Keratinocyte (primary cell): ENCODE measurements at regions not wholly inside any gene's neighbourhood (a gene's known extent, or its start where the extent isn't known, plus 50 kb on each side); places are given as distances from the start of the nearest gene placed in this dataset.

Experiments used
- DNase-seq: peaks from one replicate; pipeline ENCODE4 v3.0.0-alpha.2; 2011; ENCODE audit warnings: low read depth, missing footprints, low spot score
- FAIRE-seq: peaks from 2 replicates; lab custom pipeline; 2011; peaks lifted over from hg19 to GRCh38; lab: Jason Lieb, UNC
- H2AFZ ChIP-seq: 2 replicates; pipeline ENCODE4 v1.6.0; 2012; ENCODE audit warnings: low read length, control low read depth, inconsistent platforms; ENCODE audit not compliant: control insufficient read depth
- H3K27ac ChIP-seq: 2 replicates; pipeline ENCODE4 v1.5.1; 2011; ENCODE audit warnings: low read length; ENCODE audit not compliant: control insufficient read depth, insufficient read depth
- H3K27me3 ChIP-seq: 3 replicates; pipeline ENCODE4 v1.6.0; 2011; ENCODE audit warnings: low read length; ENCODE audit not compliant: control insufficient read depth, insufficient read depth; ENCODE audit errors: extremely low read depth
- H3K36me3 ChIP-seq, 2 experiments: 2 replicates in 1 of 2; 3 replicates in 1 of 2; pipeline ENCODE4 v1.5.1; 2011; ENCODE audit warnings: low read length in 2 of 2, mild to moderate bottlenecking in 1 of 2; ENCODE audit not compliant: control insufficient read depth in 2 of 2, insufficient read depth in 2 of 2; ENCODE audit errors: extremely low read depth in 1 of 2
- H3K4me1 ChIP-seq: 3 replicates; pipeline ENCODE4 v1.5.1; 2011; ENCODE audit warnings: low read length; ENCODE audit not compliant: control insufficient read depth, insufficient read depth; ENCODE audit errors: extremely low read depth
- H3K4me2 ChIP-seq: 3 replicates; pipeline ENCODE4 v1.6.0; 2011; ENCODE audit warnings: low read depth, low read length; ENCODE audit not compliant: control insufficient read depth, insufficient read depth; ENCODE audit errors: extremely low read depth
- H3K4me3 ChIP-seq, 3 experiments: fragments of 200-600 bp in 1 of 3; sonication (generic) in 1 of 3; 2 replicates in 2 of 3; 3 replicates in 1 of 3; pipeline ENCODE4 v1.5.1; 2011 to 2016; ENCODE audit warnings: low read length in 3 of 3, mild to moderate bottlenecking in 3 of 3, control low read depth in 2 of 3, inconsistent platforms in 1 of 3, low read depth in 1 of 3, mixed read lengths in 1 of 3, mixed run types in 1 of 3, moderate library complexity in 1 of 3; ENCODE audit not compliant: control insufficient read depth in 2 of 3, insufficient read depth in 2 of 3; ENCODE audit errors: extremely low read depth in 1 of 3
- H3K79me2 ChIP-seq: 2 replicates; pipeline ENCODE4 v1.6.0; 2012; ENCODE audit warnings: low read length; ENCODE audit not compliant: control insufficient read depth, insufficient read depth
- H3K9ac ChIP-seq: 3 replicates; pipeline ENCODE4 v1.6.0; 2011; ENCODE audit warnings: low read length; ENCODE audit not compliant: control insufficient read depth, insufficient read depth; ENCODE audit errors: extremely low read depth
- H3K9me1 ChIP-seq: 3 replicates; pipeline ENCODE4 v1.6.0; 2011; ENCODE audit warnings: low read length; ENCODE audit not compliant: control insufficient read depth, insufficient read depth; ENCODE audit errors: extremely low read depth
- H3K9me3 ChIP-seq: 2 replicates; pipeline ENCODE4 v1.5.1; 2012; ENCODE audit warnings: low read depth, low read length; ENCODE audit not compliant: control insufficient read depth
- H4K20me1 ChIP-seq: 3 replicates; pipeline ENCODE4 v1.6.0; 2011; ENCODE audit warnings: low read length; ENCODE audit not compliant: control insufficient read depth, insufficient read depth; ENCODE audit errors: extremely low read depth
- EZH2 ChIP-seq: IDR thresholded peaks from one replicate; pipeline ENCODE4 v1.6.1; 2012; ENCODE audit warnings: inconsistent platforms, mild to moderate bottlenecking, low read length, moderate library complexity
- dilution Hi-C: fragments of 300-500 bp; cut with MboI; formaldehyde crosslinking; loops from one replicate; pipeline ENCODE4 v1.7.0; 2020; ENCODE audit warnings: low sequenced_read_pairs; ENCODE audit not compliant: extremely low pct_ligation_motif_present
- TF ChIP-seq, protein P1 (sequence below), 3 experiments: IDR thresholded peaks in 1 of 3; conservative IDR thresholded peaks in 1 of 3; optimal IDR thresholded peaks in 1 of 3; 2 replicates in 2 of 3; 3 replicates in 1 of 3; pipeline versions ENCODE3 to v1.5.1; 2011; ENCODE audit warnings: low read length in 3 of 3, mild to moderate bottlenecking in 3 of 3, moderate library complexity in 2 of 3, control low read depth in 1 of 3, inconsistent platforms in 1 of 3; ENCODE audit not compliant: insufficient read depth in 2 of 3; ENCODE audit errors: extremely low read depth in 1 of 3

DNA sequence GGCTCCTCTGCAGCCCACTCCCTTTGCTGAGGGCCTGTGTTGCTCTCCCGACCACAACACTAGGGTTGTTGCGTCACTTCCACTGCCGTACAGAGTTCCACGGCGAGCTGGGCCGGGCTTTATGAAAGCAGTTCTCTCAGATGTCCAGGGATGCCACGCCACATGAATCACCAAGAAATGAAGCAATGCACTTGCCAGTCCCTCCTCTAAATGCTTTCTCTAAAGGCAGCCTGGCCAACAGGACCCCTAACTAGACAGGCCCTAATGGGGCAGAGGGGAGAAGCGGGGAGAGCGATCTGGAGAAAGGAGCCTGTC lies 188.7 kb downstream of the CTTN start:
- Histone ChIP-seq H3K27ac (no peak overlapping the region), H3K79me2 (no peaks in the 10 kb centered on the region)
- dilution Hi-C loops, result no loop called here

DNA sequence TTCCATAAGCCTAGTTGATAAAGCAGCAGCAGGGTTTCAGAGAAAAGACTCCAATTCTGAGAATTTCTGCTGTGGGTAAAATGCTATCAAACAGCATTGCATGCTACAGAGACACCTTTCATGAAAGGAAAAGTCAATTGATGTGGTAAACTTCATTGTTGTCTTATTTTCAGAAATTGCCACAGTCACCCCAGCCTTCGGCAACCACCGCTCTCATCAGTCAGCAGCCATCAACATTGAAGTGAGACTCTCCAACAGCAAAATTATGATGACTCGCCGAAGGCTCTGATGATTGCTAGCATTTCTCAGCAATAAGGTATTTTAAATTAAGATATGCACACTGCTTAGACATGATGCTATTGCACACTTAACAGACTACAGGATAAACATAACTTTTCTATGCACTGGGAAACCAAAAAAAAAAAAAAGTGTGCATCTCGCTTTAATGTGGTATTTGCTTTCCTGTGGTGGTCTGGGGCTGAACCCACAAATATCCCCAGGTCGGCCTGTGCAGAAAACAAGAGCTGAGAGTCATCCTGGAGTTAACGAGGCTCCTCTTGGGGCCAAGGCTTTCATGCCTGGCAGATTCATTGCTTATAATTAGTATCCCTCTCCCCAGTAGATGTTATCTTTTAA lies 192.1 kb downstream of the CTTN start:
- H3K9me1 ChIP-seq, result no peaks in the 10 kb centered on the region
- no peaks in the 10 kb centered on the region for H3K4me1 ChIP-seq
- H4K20me1 ChIP-seq, result no peaks in the 10 kb centered on the region
- H3K9me3 ChIP-seq, result peaks cover 1% of the 10 kb centered on the region
- no peaks in the 10 kb centered on the region for H3K79me2 ChIP-seq
- H3K27ac ChIP-seq, result no peak overlapping the region
- no peak for DNase-seq
- no peak overlapping the region for H3K4me3 ChIP-seq
- no peaks in the 10 kb centered on the region for H3K27me3 ChIP-seq
- TF ChIP-seq, protein P1, sequence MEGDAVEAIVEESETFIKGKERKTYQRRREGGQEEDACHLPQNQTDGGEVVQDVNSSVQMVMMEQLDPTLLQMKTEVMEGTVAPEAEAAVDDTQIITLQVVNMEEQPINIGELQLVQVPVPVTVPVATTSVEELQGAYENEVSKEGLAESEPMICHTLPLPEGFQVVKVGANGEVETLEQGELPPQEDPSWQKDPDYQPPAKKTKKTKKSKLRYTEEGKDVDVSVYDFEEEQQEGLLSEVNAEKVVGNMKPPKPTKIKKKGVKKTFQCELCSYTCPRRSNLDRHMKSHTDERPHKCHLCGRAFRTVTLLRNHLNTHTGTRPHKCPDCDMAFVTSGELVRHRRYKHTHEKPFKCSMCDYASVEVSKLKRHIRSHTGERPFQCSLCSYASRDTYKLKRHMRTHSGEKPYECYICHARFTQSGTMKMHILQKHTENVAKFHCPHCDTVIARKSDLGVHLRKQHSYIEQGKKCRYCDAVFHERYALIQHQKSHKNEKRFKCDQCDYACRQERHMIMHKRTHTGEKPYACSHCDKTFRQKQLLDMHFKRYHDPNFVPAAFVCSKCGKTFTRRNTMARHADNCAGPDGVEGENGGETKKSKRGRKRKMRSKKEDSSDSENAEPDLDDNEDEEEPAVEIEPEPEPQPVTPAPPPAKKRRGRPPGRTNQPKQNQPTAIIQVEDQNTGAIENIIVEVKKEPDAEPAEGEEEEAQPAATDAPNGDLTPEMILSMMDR (optimal IDR thresholded peaks at IDR 0.05 in 1 of 3, IDR thresholded peaks at IDR 0.05 in 1 of 3, conservative IDR thresholded peaks at IDR 0.05 in 1 of 3; ENCODE audit: extremely low read depth in 1 of 3, insufficient read depth in 2 of 3, low read length in 3 of 3), result no peak
- TF ChIP-seq EZH2, result no peak
- H3K4me2 ChIP-seq, result no peak overlapping the region
- FAIRE-seq, result no peak
- no peak overlapping the region for H2AFZ ChIP-seq
- H3K36me3 ChIP-seq, result no peaks in the 10 kb centered on the region
- dilution Hi-C loops, result no loop called here
- H3K9ac ChIP-seq, result no peak overlapping the region

More for the DNA sequence above, 188.7 kb downstream of the CTTN start:
- H3K9me1 ChIP-seq, result no peaks in the 10 kb centered on the region
- H3K36me3 ChIP-seq, result no peaks in the 10 kb centered on the region
- no peak overlapping the region for H3K4me2 ChIP-seq
- no peak overlapping the region for H3K9ac ChIP-seq
- no peaks in the 10 kb centered on the region for H4K20me1 ChIP-seq
- DNase-seq, result no peak
- no peak overlapping the region for H3K4me3 ChIP-seq
- no peak for FAIRE-seq
- no peaks in the 10 kb centered on the region for H3K4me1 ChIP-seq
- H2AFZ ChIP-seq, result no peak overlapping the region
- no peaks in the 10 kb centered on the region for H3K27me3 ChIP-seq
- TF ChIP-seq, protein P1 (optimal IDR thresholded peaks at IDR 0.05 in 1 of 3, IDR thresholded peaks at IDR 0.05 in 1 of 3, conservative IDR thresholded peaks at IDR 0.05 in 1 of 3; ENCODE audit: extremely low read depth in 1 of 3, insufficient read depth in 2 of 3, low read length in 3 of 3), result no peak
- TF ChIP-seq EZH2, result no peak
- peaks cover 3% of the 10 kb centered on the region for H3K9me3 ChIP-seq
